Right ventricle myocardium inferior (tissue), 1 donor: ENCODE measurements at regions not wholly inside any gene's neighbourhood (a gene's known extent, or its start where the extent isn't known, plus 50 kb on each side); places are given as distances from the start of the nearest gene placed in this dataset.

Experiments
- ATAC-seq: fragments of 200-7000 bp; cut with Tn5 transposase; one replicate; pipeline ENCODE4 v1.9.1; 2020; ENCODE audit warnings: mild to moderate bottlenecking, moderate library complexity
- DNase-seq: peaks from one replicate; pipeline ENCODE4 v3.0.0; 2021; ENCODE audit errors: missing footprints
- intact Hi-C: fragments of 100-400 bp; cut with DNase I; formaldehyde crosslinking; loops from one replicate; pipeline ENCODE4 v1.11.0; 2022
- donor health status: DM: no; HTN: yes; CAD: no; lungs with severe emphysema.

DNA sequence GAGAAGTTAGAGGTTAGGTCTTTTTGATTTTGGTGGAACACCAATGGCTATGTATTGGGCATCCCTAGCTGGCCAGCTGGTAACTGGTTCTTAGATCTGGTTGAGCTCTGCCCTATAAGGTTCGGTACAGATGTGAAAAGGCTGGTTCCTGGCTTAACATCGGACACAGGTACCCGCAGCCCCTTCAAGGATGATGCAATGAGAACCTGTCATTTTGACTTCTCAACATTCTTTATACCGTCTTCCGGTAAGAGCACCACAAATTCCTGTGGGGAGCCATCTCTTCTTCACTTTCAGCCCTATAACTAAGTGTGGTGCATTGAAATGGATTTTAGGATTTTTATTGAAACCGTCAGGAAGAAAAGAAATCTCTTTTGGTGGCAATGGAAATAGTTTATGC, 222.8 kb downstream of the ADAMTS9 start:
- no peak for ATAC-seq
- intact Hi-C loops: no loop called here
- no peak for DNase-seq

DNA sequence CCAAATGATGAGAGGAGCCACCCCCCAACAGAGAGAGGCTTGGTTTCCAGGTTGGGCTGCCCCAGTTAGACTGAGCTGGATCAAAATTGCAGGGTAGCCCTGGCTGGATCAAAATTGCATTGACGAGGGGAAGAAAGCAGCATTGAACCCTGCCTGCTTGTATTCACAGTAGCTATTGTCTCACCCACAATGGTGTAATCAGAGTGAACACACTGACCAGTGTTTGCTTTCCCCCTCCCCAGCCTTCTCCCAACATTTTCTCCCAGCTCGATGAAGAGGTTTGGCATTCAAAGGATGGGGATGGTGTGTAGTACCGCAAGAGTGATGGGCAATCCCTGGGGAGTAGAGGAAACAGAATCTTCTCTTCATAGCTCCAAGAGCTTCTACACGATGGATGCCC, 223.8 kb downstream of the ADAMTS9 start:
- no peak for ATAC-seq
- intact Hi-C loops: no loop called here
- DNase-seq: no peak

DNA sequence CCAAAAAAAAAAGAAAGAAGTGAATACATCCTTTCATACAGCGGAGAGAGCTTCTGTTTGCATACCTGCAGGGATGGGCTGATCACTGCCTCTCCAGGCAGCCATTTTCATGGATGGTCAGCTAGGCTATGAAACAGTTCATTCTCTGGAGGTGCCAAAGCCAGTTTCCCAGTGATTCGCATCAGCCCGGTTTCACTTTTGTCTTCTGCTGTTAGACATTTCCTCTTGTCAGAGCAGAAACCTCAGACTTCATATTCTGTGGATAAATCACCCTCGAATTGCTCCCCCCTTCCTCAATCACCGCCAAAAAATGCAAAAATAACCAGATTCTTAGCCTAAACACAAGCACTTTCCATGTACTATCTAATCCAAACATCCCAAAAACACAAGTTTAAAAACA, 225.6 kb downstream of the ADAMTS9 start:
- intact Hi-C loops: no loop called here
- ATAC-seq: no peak

DNA sequence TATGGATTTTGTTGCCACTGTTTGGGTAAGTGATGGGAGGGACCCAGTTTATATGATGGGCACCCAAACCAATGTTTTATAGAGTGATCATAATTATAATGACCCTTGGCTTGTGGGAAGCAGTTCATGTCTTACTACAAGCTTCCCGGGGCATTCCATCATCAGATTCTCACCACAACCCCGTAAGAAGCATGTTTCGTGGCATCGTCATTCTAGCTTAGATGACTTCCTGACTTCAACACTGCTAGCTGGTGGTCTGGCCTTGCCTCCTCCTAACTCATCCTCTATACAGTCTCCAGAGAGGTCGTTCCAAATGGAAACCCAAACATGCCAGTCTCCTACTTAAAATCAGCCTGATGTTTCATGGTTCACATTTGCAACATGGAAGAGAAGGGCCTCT, 226.9 kb downstream of the ADAMTS9 start:
- no peak for DNase-seq
- ATAC-seq: no peak
- intact Hi-C loops: no loop called here

More for the DNA sequence above, 225.6 kb downstream of the ADAMTS9 start:
- no peak for DNase-seq

DNA sequence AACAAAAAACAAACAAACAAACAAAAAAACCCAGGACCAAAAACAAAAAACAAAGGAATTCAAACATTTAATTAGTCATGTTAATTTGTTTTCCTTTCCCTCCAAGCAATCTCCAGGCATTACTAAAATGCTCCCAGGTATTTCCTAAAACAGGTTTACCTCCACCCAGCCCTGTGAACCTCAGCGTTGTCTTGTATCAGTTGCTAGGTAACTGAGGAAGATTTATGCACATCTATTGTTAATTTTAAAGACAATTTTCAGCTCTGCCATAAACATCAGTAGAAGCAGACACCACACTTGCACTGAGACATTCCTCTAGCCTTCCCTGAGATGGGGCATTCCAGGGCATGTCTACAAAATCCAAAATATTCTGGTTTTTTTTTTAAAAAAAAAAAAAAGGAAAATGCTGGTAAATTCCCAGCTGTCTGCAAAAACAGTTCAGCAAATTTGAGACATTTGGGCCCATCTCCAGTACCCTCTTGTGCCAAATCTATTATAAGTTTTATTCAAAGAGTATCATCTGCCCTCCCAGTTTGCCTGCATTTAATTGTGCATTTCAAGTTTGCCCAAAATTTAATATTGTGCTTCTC, 227.6 kb downstream of the ADAMTS9 start:
- DNase-seq (no peak), ATAC-seq (no peak)
- intact Hi-C loops: no loop called here

DNA sequence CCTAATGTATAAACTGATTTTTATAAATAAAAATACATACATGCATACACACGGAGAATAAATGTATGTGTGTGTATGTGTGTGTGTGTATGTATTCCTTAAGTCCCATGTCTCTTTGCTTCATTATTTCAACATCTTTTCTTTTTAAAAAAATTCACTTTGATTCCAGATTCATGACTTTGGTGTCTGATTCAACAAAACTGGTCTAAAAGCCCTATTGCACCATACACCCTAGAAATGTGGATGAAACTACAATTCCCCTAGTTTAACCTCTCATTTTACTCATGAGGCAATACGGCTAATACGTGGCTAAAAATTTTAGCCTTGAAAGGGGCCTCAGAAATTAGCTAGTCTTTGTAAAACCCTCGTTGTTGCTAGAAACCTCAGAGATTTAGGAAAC, 228.1 kb downstream of the ADAMTS9 start:
- intact Hi-C loops: no loop called here
- DNase-seq (no peak), ATAC-seq (no peak)

DNA sequence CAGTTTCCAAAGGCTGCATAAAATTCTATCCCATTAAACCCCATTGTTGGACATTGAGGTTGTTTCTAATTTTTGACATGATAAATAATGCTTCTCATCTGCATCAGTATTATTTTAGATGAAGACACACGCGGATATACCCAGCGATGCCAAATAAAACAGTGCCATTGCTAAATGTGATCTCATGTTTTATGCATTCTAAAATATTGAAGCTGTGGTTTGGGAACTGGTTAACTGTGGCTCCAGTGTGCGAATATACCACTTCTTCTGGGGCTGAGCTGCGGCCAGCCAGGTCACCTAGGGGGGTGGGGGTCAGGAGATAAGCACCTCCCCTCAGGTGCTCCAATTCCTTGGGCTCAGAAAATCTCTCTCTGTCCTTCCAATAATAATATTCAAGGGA, 230.0 kb downstream of the ADAMTS9 start:
- DNase-seq (no peak), ATAC-seq (no peak)
- intact Hi-C loops: no loop called here

DNA sequence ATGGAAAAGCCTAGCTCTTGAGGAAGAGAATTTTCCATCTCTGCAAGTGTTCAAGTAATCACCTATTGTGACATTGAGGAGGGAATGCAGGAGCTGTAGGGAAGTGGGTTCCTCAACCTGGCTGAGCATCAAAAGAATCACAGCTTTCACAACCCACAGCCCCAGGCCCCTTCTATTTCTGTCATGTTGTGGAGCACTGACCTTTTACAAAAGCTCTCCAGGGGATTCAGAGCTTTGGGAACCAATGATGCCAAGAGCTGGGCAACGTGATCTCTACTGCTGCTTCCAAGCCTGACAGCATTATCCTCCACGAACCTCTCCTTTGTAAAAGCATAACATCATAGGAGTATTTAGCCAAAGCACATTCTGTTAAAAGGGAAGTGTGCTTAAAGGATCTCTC, 231.1 kb downstream of the ADAMTS9 start:
- intact Hi-C loops: no loop called here
- ATAC-seq (no peak), DNase-seq (no peak)

DNA sequence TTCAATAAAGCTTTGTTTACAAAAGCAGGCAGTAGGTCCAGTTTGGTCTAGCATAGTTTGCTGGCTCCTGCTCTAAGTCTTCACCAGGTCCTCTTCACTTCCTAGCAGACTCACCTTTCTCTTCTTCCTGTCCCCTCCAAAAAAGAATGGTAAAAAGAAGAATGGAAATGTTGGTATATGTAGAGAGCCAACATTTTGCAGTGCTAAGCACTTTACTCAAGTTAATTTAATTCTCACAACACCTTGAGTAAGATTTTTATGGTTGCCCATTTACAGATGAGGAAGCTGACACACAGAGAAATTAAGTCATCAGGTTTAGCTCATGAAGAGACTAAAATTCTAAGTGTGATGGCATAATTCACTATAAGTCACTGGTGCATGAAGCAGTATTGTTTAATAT, 230.1 kb upstream of the PRICKLE2 start:
- ATAC-seq (no peak), DNase-seq (no peak)
- intact Hi-C loops: no loop called here

DNA sequence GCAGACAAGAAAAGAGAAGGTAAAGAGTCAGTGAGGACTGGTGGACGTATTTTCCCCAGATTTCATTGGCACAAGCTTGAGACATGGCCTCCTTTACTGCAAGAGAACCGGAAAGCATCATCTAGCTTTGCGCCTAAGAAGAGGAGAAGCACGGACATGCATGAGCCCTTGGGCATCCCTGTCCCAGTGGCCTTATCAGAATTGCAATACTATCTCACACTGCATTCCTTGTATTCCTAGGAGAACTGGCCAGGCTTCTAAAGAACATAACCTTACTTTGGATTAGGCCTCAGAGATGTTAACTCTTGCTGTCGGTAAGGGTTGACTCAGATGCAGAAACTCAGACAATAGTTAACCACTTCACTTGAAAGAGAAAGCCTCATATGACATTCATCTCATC, 229.5 kb upstream of the PRICKLE2 start:
- intact Hi-C loops: no loop called here
- no peak for ATAC-seq

DNA sequence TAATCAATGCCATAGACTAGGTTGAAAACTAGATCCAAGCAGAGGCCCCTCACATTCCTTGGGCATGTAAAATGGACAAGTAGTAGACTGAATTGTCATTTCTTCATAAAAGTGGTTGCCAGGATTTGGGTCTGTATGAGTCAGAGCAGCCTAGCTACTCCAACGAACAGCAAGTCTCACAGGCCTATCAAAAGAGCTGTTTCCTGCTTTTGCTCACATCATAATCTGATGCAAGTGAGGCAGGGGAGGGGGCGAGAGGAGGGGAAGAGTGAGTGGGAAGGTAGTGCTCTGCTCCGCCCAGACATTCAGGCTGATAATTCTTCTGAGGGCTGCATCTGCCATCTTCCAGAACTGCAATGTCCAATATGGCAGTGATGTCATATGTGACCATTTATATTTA, 228.9 kb upstream of the PRICKLE2 start:
- ATAC-seq (no peak), DNase-seq (no peak)
- intact Hi-C loops: no loop called here

More for the DNA sequence above, 229.5 kb upstream of the PRICKLE2 start:
- DNase-seq: no peak

DNA sequence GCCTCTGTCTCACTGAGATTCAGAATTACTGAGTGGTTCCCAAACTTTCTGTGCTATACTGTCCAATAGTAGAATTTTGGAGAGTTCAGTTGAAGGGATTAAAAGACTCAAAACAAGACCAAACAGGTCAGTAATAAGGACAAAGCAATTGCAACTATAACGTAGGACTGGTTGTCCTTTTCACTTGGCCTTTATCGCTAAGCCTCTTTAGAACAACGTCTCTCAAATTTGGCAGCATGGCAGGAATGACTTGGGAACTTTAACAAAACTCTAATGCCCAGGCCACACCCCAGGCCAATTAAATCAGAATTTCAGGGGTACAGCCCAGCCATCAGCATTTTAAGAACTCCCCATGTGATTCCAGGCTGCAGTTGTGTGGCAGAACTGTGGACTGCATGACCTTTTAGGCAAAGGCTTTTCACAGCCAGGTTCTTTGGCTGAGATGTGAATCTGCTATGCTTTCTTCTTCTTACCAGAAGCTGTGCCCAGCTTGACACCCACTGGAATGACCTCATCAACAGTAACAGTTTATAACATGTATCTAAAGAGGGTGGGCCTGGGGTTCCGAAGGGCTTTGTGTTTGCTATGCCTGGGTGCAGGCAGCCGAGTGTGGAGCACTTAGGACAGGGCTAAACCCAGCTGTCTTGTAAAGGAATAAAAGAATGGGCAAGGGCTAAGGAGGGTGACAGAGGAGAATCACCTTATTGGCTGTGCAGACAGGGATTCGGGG, 226.2 kb upstream of the PRICKLE2 start:
- peak; percentile 50 for ATAC-seq
- intact Hi-C loops: no loop called here
- no peak for DNase-seq

DNA sequence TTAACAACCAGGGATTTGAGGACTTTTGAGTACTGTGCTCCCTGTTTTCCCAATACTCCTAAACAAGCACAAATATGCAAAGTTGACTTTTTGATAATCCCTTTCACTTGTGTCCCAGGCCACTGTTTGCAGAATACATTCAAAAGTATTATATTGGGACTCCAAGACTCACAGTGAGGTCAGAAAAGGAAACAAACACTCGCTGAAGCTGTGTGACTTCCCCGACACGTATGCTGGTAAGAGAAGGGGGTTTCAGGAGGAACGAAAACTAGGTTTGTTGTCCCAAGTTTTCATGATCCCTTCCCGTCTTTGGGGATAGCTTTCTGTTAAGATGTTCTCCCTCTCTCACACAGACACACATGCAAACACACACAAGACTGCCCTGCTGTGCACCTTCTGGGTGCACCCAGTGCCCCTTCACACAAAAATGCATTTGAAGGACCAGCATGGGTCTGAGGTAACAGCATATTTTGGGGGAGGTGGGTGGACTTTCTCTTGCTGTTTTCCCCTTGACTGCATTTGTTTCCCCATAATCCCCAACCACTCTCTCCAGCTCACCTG, 225.2 kb upstream of the PRICKLE2 start:
- intact Hi-C loops: no loop called here
- no peak for DNase-seq
- no peak for ATAC-seq

DNA sequence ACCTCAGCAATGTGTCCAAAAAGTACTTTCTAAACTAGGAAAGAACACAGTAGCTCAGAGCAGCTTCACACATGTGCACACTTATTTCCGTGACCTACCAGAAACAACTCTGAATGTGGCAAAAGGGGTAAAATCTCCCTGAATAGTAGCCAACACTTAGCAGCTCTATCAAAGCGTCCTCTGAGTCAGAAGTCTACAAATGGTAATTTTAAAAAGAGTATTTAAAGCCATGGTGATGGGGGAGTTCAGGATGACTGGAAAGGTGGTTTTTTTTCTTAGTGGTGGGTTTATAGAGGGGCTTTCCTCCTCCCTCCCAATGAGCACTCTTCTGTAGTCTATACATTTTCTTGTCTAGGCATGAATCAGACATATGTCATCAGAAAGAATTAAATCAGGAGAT, 223.8 kb upstream of the PRICKLE2 start:
- intact Hi-C loops: no loop called here
- DNase-seq (no peak), ATAC-seq (no peak)

DNA sequence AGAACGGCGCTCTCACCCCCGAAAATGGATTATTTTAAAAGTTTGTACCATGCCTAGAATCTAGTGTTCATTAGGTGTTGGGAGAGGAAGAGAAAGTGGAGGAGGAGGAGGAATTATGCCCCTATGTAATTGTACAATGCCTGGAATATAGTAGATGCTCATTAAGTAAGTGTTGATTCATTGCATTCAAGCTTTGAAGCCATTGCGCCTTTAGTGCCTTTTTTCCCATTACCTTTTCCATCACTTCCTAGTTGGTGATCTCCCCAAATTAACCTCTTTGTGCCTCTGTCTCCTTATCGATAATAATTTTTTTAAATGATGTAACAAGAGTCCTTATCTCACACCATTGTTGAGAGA, 220.7 kb upstream of the PRICKLE2 start:
- DNase-seq (no peak), ATAC-seq (no peak)
- intact Hi-C loops: no loop called here

DNA sequence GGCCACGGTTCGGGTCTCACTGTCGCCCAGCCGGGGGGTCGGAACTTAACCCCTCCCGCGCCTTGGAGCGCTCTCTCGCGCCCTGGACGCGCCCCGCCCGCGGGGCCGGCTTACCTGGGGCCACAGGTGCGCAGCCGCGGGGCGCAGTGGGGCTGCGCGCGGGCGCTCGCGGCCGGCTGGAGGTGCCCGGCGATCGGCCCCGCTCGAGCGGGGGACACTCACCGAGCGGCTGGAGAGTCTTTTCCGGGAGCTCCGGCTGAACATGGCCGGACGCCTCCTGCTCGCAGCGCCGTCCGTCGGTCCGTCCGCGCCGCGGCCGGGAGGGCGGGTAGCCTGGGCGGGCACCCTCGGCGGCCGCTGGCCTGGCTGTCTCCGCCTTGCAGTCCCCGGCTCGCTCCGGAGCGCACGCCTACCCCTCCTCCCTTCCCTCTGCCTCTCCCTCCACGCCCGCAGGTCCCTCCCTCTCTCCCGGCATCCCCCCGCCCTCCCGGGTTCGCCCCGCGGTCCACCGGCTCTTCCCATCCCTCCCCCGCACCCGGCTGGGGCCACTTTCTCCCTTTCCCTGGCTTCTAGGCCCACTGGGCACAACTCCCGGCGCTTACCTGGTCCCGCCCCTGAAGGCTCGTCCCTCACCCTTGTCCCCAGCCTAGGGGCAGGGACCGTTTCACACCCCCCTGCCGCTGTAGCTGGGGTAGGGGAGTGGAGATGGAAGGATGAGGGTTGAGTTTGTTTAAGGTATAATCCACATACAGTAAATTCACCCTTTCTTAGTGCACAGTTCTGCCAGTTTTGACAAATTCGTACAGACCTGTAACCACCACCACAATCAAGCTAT, 220.1 kb upstream of the PRICKLE2 start:
- intact Hi-C loops: no loop called here

DNA sequence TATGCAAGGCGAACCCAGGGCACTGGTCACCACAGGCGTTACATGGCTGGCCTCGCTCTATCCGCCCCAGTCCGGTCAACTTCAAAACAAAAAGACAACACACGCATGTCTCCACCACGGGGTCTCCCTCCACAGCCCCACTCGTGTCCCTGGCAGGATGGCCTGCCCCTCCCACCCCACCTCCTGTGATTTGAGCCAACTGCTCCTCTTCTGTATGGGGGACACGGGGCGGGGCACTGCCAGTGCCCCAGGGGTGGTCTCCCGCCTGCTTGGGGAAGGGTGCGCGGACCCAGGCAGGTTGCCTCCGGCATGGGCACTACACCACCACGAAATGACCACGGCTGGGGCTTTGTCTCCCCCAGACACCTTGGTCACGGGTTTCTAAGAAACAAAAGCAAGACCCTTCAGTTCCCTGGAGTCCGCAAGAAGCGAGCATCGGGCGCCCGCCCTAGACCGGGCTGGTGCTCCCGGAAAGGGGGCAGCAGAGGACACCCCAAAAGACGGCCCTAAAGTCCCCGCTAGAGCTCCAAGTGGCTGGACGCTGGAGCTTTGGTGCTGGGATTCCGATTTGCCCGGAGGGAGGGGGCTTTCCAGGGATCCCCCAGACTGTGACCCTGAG, 219.3 kb upstream of the PRICKLE2 start:
- ATAC-seq: no peak
- intact Hi-C loops: no loop called here
- peak; percentile 43 for DNase-seq

More for the DNA sequence above, 220.1 kb upstream of the PRICKLE2 start:
- no peak for ATAC-seq
- DNase-seq: peak; percentile 50

DNA sequence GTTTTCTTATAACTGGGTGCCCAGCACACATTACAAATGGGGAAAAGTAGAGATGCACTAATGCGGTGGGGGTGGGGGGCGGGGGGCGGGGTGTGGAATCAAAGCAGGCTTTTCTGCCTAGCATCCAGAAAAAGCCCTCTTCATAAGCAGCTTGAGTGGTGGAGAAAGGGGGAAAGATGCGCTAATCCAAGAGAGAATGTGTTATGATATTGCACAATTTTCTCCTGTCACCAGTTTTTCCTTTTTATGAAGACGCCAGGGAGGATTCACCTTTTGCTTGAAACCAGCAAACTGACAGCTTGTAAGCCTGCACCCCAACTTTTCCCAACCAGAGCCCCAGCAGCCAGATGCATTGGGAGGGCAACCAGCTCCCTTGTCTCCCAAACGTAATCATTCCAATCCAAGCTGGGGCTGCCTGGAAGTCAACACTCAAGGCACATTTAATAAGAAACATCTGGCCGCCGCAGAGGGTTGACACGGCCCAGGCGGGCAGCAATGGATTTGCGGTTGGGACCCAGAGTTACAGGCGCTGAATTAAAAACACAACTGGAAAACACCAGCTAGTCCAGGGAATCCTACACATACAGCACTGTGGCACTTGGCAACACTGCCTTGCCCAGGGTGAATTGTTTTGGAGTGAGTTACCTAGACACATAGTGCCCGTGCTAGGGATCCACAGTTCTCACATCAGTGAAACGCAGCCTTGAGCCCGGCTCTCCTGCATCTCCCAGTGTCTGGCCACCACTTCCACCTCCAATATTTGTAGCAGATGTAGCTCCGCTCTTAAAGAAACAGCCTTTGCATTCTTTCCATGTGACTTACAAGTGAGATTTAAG, 218.5 kb upstream of the PRICKLE2 start:
- ATAC-seq: peak; percentile 61
- DNase-seq: peak; percentile 67
- intact Hi-C loops: no loop called here

DNA sequence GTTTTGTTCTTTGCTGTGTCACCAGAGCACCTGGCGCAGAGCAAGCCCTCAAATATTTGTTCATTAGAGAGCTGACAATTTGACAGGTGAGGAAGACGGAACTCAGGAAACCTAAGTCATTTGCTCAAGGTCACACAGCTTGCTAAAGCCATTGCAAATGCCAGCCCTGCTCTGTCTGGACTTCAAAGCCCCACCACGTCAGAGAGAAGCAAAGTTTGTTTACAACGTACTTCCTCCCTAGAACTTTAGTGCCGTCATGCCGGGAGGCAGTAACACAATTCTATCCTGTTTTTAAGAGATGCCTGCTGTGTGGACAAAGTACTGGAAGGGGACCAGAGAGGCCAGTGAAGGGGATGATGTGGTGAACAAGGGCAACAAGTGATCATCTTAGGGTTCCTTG, 216.6 kb upstream of the PRICKLE2 start:
- no peak for DNase-seq
- intact Hi-C loops: no loop called here
- no peak for ATAC-seq
